WERI-Rb-1 (cell line): ENCODE measurements at regions not wholly inside any gene's neighbourhood (a gene's known extent, or its start where the extent isn't known, plus 50 kb on each side); places are given as distances from the start of the nearest gene placed in this dataset.
"Not testable (repeated sequence)": the region's sequence is repeated elsewhere in the genome, so short reads cannot be mapped to it uniquely, and the experiment has no call there.

Experiments
- DNase-seq: peaks from one replicate; pipeline ENCODE4 v3.0.0-alpha.2; 2020
- H3K27ac ChIP-seq: fragments of 250-450 bp; sonication (Bioruptor Pico); 2 replicates; pipeline ENCODE4 v1.5.1; 2020; ENCODE audit warnings: mild to moderate bottlenecking, moderate library complexity
- H3K27me3 ChIP-seq: fragments of 250-450 bp; sonication (Bioruptor Pico); 2 replicates; pipeline ENCODE4 v1.5.1; 2021; ENCODE audit warnings: mild to moderate bottlenecking, low read depth, moderate library complexity; ENCODE audit not compliant: insufficient read depth, severe bottlenecking
- H3K36me3 ChIP-seq: fragments of 250-450 bp; sonication (Bioruptor Pico); 2 replicates; pipeline ENCODE4 v1.5.1; 2020; ENCODE audit warnings: mild to moderate bottlenecking, moderate library complexity
- H3K4me3 ChIP-seq: 2 replicates; pipeline ENCODE4 v1.5.1; 2011; ENCODE audit warnings: low read depth, mild to moderate bottlenecking, control low read depth, low read length
- H3K9me3 ChIP-seq: fragments of 250-450 bp; sonication (Bioruptor Pico); 2 replicates; pipeline ENCODE4 v1.5.1; 2021; ENCODE audit warnings: mild to moderate bottlenecking, moderate library complexity; ENCODE audit not compliant: severe bottlenecking
- TF ChIP-seq, protein P1 (sequence below): IDR thresholded peaks from 2 replicates; pipeline ENCODE4 v1.5.1; 2011; ENCODE audit warnings: low read depth, mild to moderate bottlenecking, control low read depth, inconsistent platforms, low read length

DNA sequence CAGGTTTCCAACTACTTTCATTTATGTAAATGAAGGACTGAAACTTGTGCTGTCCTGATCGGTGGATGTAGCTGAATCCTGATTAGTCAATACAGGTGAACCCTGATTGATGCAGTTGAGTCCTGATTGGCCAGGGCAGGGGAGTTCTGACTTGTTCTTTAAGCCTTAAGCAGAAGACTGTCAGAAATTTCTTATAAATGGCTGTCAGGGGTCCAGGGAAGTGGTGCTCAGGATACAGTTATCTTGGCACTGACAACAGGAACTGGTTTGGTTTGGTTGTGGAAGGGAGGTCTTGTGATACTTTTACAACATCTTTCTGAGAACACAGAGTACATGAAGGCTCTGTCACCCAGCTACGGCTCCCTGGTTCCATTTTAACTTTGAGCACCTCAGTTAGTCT lies 132.1 kb downstream of the KCNJ12 start:
- DNase-seq, result no peak
- Histone ChIP-seq H3K9me3 (no peaks in the 10 kb centered on the region), H3K36me3 (no peaks in the 10 kb centered on the region), H3K27me3 (peaks cover 27% of the 10 kb centered on the region), H3K27ac (no peak overlapping the region), H3K4me3 (no peak overlapping the region)
- TF ChIP-seq, protein P1, sequence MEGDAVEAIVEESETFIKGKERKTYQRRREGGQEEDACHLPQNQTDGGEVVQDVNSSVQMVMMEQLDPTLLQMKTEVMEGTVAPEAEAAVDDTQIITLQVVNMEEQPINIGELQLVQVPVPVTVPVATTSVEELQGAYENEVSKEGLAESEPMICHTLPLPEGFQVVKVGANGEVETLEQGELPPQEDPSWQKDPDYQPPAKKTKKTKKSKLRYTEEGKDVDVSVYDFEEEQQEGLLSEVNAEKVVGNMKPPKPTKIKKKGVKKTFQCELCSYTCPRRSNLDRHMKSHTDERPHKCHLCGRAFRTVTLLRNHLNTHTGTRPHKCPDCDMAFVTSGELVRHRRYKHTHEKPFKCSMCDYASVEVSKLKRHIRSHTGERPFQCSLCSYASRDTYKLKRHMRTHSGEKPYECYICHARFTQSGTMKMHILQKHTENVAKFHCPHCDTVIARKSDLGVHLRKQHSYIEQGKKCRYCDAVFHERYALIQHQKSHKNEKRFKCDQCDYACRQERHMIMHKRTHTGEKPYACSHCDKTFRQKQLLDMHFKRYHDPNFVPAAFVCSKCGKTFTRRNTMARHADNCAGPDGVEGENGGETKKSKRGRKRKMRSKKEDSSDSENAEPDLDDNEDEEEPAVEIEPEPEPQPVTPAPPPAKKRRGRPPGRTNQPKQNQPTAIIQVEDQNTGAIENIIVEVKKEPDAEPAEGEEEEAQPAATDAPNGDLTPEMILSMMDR, result no peak

DNA sequence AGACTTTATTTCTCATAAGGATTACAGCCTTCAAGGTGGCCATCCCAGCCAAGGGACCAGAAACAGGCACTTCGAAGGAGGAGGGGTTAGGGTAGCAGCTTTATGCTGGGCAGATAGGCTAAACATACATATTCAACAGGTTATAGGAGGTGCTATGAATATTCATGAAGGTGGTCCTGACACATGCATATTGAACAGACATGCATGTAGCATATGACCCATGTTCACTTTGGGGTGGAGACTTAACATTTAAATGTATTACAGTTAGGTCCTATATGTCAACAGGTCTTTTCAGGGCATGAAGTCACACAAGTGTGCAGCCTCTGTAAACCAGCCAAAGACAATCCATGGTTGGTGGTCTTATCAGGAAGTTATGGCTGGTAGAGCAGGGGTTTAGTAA lies 133.2 kb downstream of the KCNJ12 start:
- H3K27me3 ChIP-seq, result peaks cover 22% of the 10 kb centered on the region
- not testable (repeated sequence) for DNase-seq, H3K4me3 ChIP-seq, H3K9me3 ChIP-seq, H3K36me3 ChIP-seq, H3K27ac ChIP-seq

DNA sequence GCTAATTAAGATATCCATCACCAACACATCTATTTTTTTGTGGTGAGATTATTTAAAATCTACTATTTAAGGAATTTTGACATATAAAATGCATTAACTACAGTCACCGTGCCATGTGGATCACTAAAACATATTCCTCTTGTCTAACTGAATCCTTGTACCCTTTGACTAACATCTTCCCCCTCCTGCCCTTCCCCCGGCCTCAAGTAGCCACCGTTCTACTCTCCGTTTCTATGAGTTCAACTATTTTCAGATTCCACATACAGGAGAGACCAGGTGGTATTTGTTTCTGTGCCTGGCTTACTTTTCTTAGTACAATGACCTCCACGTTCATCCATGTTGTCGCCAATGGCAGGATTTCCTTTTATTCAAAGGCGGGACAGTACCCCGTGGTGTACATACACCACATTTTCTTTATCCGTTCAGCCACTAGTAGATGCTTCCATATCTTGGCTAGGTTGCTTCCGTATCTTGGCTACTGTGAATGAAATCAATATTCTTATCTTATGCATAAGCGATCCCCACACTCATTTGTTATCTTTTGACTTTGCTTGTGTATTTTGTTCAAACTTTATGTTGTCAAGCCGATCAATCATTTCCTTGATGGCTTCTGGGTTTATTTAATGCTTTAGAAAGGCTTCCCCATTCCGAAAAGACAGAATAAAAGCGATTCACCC lies 134.7 kb downstream of the KCNJ12 start:
- peak overlapping the region; percentile 30 for H3K4me3 ChIP-seq
- TF ChIP-seq, protein P1, result no peak
- H3K9me3 ChIP-seq, result no peaks in the 10 kb centered on the region
- no peak overlapping the region for H3K27ac ChIP-seq
- H3K36me3 ChIP-seq, result no peaks in the 10 kb centered on the region
- peaks cover 19% of the 10 kb centered on the region for H3K27me3 ChIP-seq
- DNase-seq, result no peak

DNA sequence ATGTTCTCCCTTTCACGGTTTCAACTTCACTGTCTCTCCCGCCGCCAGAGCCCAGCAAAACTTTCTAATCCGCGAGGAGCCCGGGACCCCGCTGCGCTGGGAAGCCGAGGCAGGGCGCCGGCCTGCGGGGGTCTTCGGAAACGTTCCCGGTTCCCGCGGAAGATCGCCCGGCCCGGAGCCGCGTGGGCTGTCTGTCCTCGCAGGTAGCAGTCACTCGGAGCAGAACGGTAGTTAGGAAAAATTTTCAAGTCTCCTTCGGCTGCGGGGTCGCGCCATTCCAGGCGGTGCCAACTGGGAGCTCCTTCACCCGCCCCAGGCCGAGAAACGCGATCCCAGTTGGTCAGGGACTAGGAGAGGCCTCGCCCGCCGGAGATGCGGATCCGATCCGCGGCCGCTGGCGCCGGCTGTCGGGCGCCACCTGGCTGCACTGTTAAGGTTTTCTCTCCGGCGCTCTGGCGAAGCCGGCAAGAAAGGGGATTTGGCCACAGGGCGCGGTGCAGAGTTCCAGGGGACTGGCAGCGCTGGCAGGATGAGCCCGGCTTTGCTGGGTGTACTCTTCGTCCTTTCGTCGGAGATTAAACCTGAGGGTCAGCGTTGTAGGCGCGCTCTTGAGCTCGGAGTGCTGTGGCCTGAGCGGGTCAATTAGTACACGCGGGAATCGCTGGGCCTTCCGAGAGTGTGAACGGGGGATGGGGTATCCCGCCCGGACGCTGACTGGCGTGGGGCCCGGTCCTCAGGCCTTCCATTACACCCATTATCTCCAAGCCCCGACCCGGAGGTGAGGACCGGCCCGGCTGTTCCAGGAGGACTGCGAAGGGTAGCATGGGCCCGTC lies 135.4 kb downstream of the KCNJ12 start:
- Histone ChIP-seq H3K27ac (no peak overlapping the region), H3K4me3 (peak overlapping the region; percentile 30), H3K27me3 (peaks cover 19% of the 10 kb centered on the region), H3K9me3 (no peaks in the 10 kb centered on the region), H3K36me3 (no peaks in the 10 kb centered on the region)
- TF ChIP-seq, protein P1, result peak; percentile 67
- peak; percentile 85 for DNase-seq

DNA sequence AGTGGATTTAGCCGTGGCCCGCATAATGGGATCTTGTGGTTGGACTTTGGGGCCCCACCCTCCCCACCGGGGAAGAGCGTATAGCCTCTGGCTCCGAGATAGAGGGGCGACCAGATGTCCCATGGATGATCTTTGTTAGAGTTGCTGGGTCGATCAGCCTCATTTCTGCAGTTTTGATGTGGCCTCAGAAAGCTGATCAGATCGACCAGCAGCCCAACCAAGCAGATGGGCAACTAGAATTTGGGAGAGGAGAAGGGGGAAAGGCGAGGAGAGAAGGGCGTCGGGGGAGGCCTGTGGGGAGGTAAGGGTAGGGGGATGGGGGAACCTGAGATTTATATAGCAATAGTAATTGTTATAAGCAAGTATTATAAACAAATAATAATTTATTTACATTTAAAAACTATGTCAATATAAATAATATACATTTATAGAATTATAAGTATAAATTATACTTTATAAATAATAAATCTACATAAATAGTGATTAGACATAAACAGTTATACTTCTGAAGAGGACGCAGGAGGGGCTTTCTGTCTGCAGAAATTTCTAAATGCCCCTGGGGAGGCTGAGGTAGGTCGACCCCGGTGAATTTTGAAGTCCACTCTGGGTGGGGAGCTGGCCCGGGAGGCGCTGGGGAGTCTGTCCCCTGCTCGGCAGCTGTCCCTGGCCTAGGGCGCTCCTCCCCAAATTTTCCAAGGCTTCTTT lies 136.3 kb downstream of the KCNJ12 start:
- Histone ChIP-seq H3K4me3 (peak overlapping the region; percentile 14), H3K27ac (no peak overlapping the region), H3K9me3 (no peaks in the 10 kb centered on the region), H3K27me3 (peaks cover 16% of the 10 kb centered on the region), H3K36me3 (no peaks in the 10 kb centered on the region)
- TF ChIP-seq, protein P1, result no peak
- DNase-seq, result no peak

DNA sequence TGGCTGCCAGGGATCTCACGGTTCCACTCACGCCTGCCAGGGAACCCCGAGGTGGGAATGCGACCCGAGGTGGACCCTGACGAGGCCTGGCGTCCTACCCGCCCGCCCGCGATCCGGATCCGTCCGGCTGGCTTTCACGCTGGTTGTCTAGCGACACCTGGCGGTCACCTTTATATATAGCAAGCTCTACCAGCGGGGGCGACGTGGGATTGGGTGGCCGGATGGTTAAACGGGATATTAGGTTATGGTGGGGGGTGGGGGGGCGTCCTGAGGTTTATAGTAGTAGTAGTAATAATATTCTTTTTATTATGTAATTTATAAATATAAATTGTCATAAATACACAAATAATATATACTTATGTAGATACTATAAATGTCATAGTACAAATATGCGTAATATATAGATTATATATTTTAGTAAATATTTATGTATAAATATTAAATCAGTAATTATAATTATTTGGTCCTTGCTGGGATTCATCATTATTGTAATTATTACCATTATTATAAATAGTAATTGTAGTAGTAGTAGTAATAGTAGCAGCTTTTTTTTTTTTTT lies 136.9 kb downstream of the KCNJ12 start:
- H3K27ac ChIP-seq, result no peak overlapping the region
- H3K36me3 ChIP-seq, result no peaks in the 10 kb centered on the region
- TF ChIP-seq, protein P1, result peak; percentile 67
- DNase-seq, result peak; percentile 78
- H3K9me3 ChIP-seq, result no peaks in the 10 kb centered on the region
- H3K27me3 ChIP-seq, result peaks cover 16% of the 10 kb centered on the region
- peak overlapping the region; percentile 14; the same call in 1 of the 2 replicates for H3K4me3 ChIP-seq

DNA sequence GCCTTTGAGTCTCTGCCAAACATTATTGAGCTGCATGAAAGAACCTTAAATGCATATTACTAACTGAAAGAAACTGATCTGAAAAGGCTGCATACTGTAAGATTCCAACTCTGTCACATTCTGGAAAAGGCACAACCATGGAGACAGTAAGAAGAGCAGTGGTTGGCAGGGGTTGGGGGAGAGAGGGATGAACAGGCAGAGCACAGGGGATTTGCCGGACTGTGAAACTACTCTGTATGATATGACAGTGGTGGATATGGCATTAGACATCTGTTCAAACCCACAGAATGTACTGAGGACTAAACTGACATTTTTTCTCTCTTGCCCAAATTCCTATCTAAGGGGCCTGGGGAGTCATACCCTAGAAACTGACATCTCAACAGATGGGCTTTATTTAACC lies 138.4 kb downstream of the KCNJ12 start:
- not testable (repeated sequence) for H3K27ac ChIP-seq, H3K4me3 ChIP-seq, DNase-seq, H3K36me3 ChIP-seq, H3K9me3 ChIP-seq
- H3K27me3 ChIP-seq, result peaks cover 12% of the 10 kb centered on the region
